ENCODE measurements at regions not wholly inside any gene's neighbourhood (a gene's known extent, or its start where the extent isn't known, plus 50 kb on each side); places are given as distances from the start of the nearest gene placed in this dataset.
A peak's percentile ranks its signal among the peaks of the same experiment; 100 is the strongest.

GRCh38 chr18:46271488-46271887 is 167.3 kb downstream of the HAUS1 start:
- intact Hi-C loops (cut with micrococcal nuclease; ENCODE audit: unreplicated experiment): no loop called here
- H3K4me1 ChIP-seq (replicated peaks; ENCODE audit: insufficient read depth): peaks cover 20% of the 10 kb centered on the region
- DNase-seq: no peak
- H3F3A ChIP-seq (ENCODE audit: insufficient read depth, low read depth): peaks cover 19% of the 10 kb centered on the region; the same call in 1 of the 2 replicates
- H3K27ac ChIP-seq: no peak overlapping the region
- no peaks in the 10 kb centered on the region for H3K9me3 ChIP-seq (ENCODE audit: insufficient read depth, low read depth)
- no peaks in the 10 kb centered on the region for H3K79me2 ChIP-seq (ENCODE audit: low read depth)
- ChIA-PET POLR2A (ENCODE audit: unreplicated experiment) (no interaction called here), CTCF (no interaction called here)
- no TSS peak for BruUV-seq (replicated peaks)
- TF ChIP-seq EZH2 (IDR thresholded peaks at IDR 0.05; ENCODE audit: low read depth) (no peak), CTCF (conservative IDR thresholded peaks at IDR 0.05) (no peak)
- no peaks in the 10 kb centered on the region; the same call in 1 of the 2 replicates for H3K36me3 ChIP-seq (ENCODE audit: low read depth)
- H3K4me2 ChIP-seq: no peak overlapping the region
- H3K9me2 ChIP-seq (ENCODE audit: insufficient read depth): no peaks in the 10 kb centered on the region
- no peak overlapping the region for H3K4me3 ChIP-seq
- no peak overlapping the region for H2AFZ ChIP-seq
- no peaks in the 10 kb centered on the region for H4K20me1 ChIP-seq (ENCODE audit: insufficient read depth)
- no peaks in the 10 kb centered on the region for H3K27me3 ChIP-seq (ENCODE audit: insufficient read depth, low read depth)

GRCh38 chr18:46273861-46274260 is 169.7 kb downstream of the HAUS1 start:
- Histone ChIP-seq H3K9me3 (ENCODE audit: insufficient read depth, low read depth) (no peaks in the 10 kb centered on the region), H3K4me3 (no peak overlapping the region), H3K9me2 (ENCODE audit: insufficient read depth) (no peaks in the 10 kb centered on the region), H4K20me1 (ENCODE audit: insufficient read depth) (no peaks in the 10 kb centered on the region), H3K4me1 (replicated peaks; ENCODE audit: insufficient read depth) (peaks cover 20% of the 10 kb centered on the region), H3K36me3 (ENCODE audit: low read depth) (no peaks in the 10 kb centered on the region), H3K79me2 (ENCODE audit: low read depth) (no peaks in the 10 kb centered on the region), H3K27me3 (ENCODE audit: insufficient read depth, low read depth) (no peaks in the 10 kb centered on the region), H3F3A (ENCODE audit: insufficient read depth, low read depth) (peaks cover 19% of the 10 kb centered on the region; the same call in 1 of the 2 replicates), H3K4me2 (peak overlapping the region; percentile 35), H2AFZ (no peak overlapping the region), H3K27ac (no peak overlapping the region)
- peak; percentile 60 to 87 for DNase-seq
- POLR2A ChIA-PET (ENCODE audit: unreplicated experiment): interaction anchor here (0.5 kb wide), 1 partner anchor 103 kb away, joined by 3 read pairs; no protein-coding TSS in a partner anchor
- intact Hi-C loops (cut with micrococcal nuclease; ENCODE audit: unreplicated experiment): no loop called here
- TF ChIP-seq EZH2 (IDR thresholded peaks at IDR 0.05; ENCODE audit: low read depth) (no peak), CTCF (conservative IDR thresholded peaks at IDR 0.05) (no peak)
- CTCF ChIA-PET: no interaction called here
- no TSS peak for BruUV-seq (replicated peaks)

- Histone ChIP-seq H3K9me3 (ENCODE audit: insufficient read depth, low read depth) (no peaks in the 10 kb centered on the region), H3K27ac (no peak overlapping the region), H3K27me3 (ENCODE audit: insufficient read depth, low read depth) (no peaks in the 10 kb centered on the region), H3K4me1 (replicated peaks; ENCODE audit: insufficient read depth) (peaks cover 20% of the 10 kb centered on the region), H4K20me1 (ENCODE audit: insufficient read depth) (no peaks in the 10 kb centered on the region), H3K36me3 (ENCODE audit: low read depth) (no peaks in the 10 kb centered on the region), H2AFZ (no peak overlapping the region), H3K79me2 (ENCODE audit: low read depth) (no peaks in the 10 kb centered on the region), H3F3A (ENCODE audit: insufficient read depth, low read depth) (peaks cover 19% of the 10 kb centered on the region; the same call in 1 of the 2 replicates), H3K4me2 (peak overlapping the region; percentile 35; the same call in 1 of the 2 replicates), H3K4me3 (no peak overlapping the region), H3K9me2 (ENCODE audit: insufficient read depth) (no peaks in the 10 kb centered on the region)
- peak in 1 of 2 experiments; percentile 61 for DNase-seq
- intact Hi-C loops (cut with micrococcal nuclease; ENCODE audit: unreplicated experiment): no loop called here
- BruUV-seq (replicated peaks): no TSS peak
- ChIA-PET CTCF (no interaction called here), POLR2A (ENCODE audit: unreplicated experiment) (interaction anchor here (0.5 kb wide), 1 partner anchor 103 kb away, joined by 3 read pairs; no protein-coding TSS in a partner anchor)
- TF ChIP-seq EZH2 (IDR thresholded peaks at IDR 0.05; ENCODE audit: low read depth) (no peak), CTCF (conservative IDR thresholded peaks at IDR 0.05) (no peak)
Measured at GRCh38 chr18:46274266-46274665, 170.1 kb downstream of the HAUS1 start.
